ENCODE measurements at regions not wholly inside any gene's neighbourhood (a gene's known extent, or its start where the extent isn't known, plus 50 kb on each side); places are given as distances from the start of the nearest gene placed in this dataset.

DNA sequence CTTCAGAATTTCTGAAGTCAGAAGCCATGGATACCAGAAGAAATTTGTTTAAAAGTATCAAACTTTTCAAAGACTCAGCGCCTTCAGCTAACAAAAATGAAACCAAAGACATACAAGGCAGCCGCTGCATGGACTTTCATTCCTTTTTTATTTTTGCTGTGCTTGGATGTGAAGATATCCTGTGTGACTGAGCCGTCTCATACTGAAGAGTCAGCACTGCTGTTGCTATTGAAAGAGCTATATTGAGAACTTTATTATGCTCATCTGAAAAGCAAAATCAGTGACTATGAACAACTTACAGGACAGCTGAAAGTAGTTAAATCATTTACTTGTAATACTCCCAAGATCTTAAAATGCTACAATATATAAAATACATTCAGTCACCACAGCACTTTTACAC, 809.2 kb downstream of the NXPH1 start:
- Histone ChIP-seq H3K9me3 (ENCODE audit: control insufficient read depth, low read depth, low read length) (no peaks in the 10 kb centered on the region), H3K4me1 (ENCODE audit: control insufficient read depth, insufficient read depth, low read length) (no peaks in the 10 kb centered on the region), H3K4me3 (ENCODE audit: low read length) (no peak overlapping the region), H3K27me3 (ENCODE audit: control insufficient read depth, insufficient read depth, low read length) (no peaks in the 10 kb centered on the region), H3K27ac (ENCODE audit: low read length) (no peak overlapping the region), H3K36me3 (ENCODE audit: control insufficient read depth, insufficient read depth, low read length) (no peaks in the 10 kb centered on the region)
- WGBS (ENCODE audit: insufficient coverage, low lambda C conversion rate): no CpG with 5 or more reads among the region's 3 CpGs
- no peak for DNase-seq

DNA sequence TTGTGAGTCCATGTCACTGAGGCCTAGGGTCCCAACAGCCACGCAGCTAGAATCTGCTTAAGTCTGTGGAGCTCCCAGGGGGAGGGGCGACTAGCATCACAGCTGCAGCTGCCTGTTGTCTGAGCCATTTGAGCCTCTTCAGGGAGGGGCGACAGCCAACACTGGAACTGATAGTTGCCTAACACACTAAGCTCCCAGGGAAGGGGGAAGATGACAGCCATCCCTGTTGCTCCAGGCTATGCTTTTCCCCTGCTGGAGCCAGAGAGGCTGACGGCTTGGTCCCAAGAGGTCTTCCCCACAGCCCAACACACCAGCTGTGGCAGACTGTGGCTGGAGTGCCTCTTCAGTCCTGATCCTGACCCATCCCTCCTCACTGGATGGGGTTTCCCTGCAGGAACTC, 817.5 kb downstream of the NXPH1 start:
- H3K9me3 ChIP-seq (ENCODE audit: control insufficient read depth, low read depth, low read length): no peaks in the 10 kb centered on the region
- no peak for DNase-seq
- H3K27ac ChIP-seq (ENCODE audit: low read length): no peak overlapping the region
- WGBS (ENCODE audit: insufficient coverage, low lambda C conversion rate): no CpG with 5 or more reads among the region's 4 CpGs
- no peaks in the 10 kb centered on the region for H3K36me3 ChIP-seq (ENCODE audit: control insufficient read depth, insufficient read depth, low read length)
- no peaks in the 10 kb centered on the region for H3K27me3 ChIP-seq (ENCODE audit: control insufficient read depth, insufficient read depth, low read length)
- H3K4me3 ChIP-seq (ENCODE audit: low read length): no peak overlapping the region
- H3K4me1 ChIP-seq (ENCODE audit: control insufficient read depth, insufficient read depth, low read length): no peaks in the 10 kb centered on the region

DNA sequence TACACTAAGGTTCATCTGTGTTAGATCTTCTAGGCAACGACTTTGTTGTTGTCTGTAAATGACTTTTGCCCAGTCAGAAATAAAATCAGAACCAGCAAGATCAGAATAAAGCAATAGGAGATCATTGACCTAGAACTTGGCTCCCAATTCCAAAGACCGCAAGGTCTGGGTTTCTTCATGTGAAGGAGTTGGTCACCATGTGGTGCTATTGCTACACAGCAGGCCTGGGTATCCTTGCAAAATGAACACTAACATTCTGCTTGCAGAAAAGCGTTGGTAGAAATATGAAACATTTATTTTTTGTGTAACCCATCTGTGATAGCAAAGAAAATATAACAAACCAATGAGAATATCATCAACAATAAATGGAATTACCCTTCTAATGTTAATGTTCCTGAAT, 831.0 kb downstream of the NXPH1 start:
- Histone ChIP-seq H3K27me3 (ENCODE audit: control insufficient read depth, insufficient read depth, low read length) (no peaks in the 10 kb centered on the region), H3K27ac (ENCODE audit: low read length) (no peak overlapping the region), H3K9me3 (ENCODE audit: control insufficient read depth, low read depth, low read length) (no peaks in the 10 kb centered on the region), H3K4me3 (ENCODE audit: low read length) (no peak overlapping the region), H3K4me1 (ENCODE audit: control insufficient read depth, insufficient read depth, low read length) (no peaks in the 10 kb centered on the region), H3K36me3 (ENCODE audit: control insufficient read depth, insufficient read depth, low read length) (no peaks in the 10 kb centered on the region)
- 100% methylated on average over 1 of the region's 3 CpGs for WGBS (ENCODE audit: insufficient coverage, low lambda C conversion rate)
- DNase-seq: no peak

DNA sequence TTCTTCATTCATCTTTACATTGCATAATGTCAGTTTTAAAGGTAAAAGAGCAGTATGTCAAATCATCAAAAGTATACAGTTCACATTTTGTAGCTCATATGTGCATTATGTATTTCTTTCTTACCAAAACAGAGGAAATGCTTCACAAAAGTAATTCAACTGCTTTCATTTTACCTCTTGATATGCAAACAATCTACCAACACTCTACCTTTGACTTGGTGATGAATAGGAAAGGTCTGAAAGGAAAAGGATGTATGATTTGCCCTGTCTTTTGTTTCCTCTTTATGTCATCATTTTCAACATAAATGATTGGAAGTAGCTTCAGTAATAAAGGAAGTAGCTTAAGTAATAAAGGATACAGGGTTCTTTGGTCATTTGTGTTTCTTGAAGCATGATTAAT, 846.7 kb downstream of the NXPH1 start:
- no peak for DNase-seq
- Histone ChIP-seq H3K27me3 (ENCODE audit: control insufficient read depth, insufficient read depth, low read length) (no peaks in the 10 kb centered on the region), H3K36me3 (ENCODE audit: control insufficient read depth, insufficient read depth, low read length) (no peaks in the 10 kb centered on the region)

GRCh38 chr7:9283246-9283645, 849.8 kb downstream of the NXPH1 start:
- Histone ChIP-seq H3K4me3 (ENCODE audit: low read length) (no peak overlapping the region), H3K9me3 (ENCODE audit: control insufficient read depth, low read depth, low read length) (peaks cover 4% of the 10 kb centered on the region), H3K27ac (ENCODE audit: low read length) (no peak overlapping the region), H3K4me1 (ENCODE audit: control insufficient read depth, insufficient read depth, low read length) (no peaks in the 10 kb centered on the region), H3K36me3 (ENCODE audit: control insufficient read depth, insufficient read depth, low read length) (no peaks in the 10 kb centered on the region), H3K27me3 (ENCODE audit: control insufficient read depth, insufficient read depth, low read length) (no peaks in the 10 kb centered on the region)
- WGBS (ENCODE audit: insufficient coverage, low lambda C conversion rate): no CpG with 5 or more reads among the region's 2 CpGs
- no peak for DNase-seq

More for the DNA sequence above, 846.7 kb downstream of the NXPH1 start:
- H3K4me1 ChIP-seq (ENCODE audit: control insufficient read depth, insufficient read depth, low read length): no peaks in the 10 kb centered on the region
- no peak overlapping the region for H3K4me3 ChIP-seq (ENCODE audit: low read length)
- H3K9me3 ChIP-seq (ENCODE audit: control insufficient read depth, low read depth, low read length): peaks cover 4% of the 10 kb centered on the region
- H3K27ac ChIP-seq (ENCODE audit: low read length): no peak overlapping the region

GRCh38 chr7:9302436-9302835, 869.0 kb downstream of the NXPH1 start:
- no peaks in the 10 kb centered on the region for H3K4me1 ChIP-seq (ENCODE audit: control insufficient read depth, insufficient read depth, low read length)
- H3K36me3 ChIP-seq (ENCODE audit: control insufficient read depth, insufficient read depth, low read length): no peaks in the 10 kb centered on the region
- H3K4me3 ChIP-seq (ENCODE audit: low read length): no peak overlapping the region
- DNase-seq: no peak
- H3K27me3 ChIP-seq (ENCODE audit: control insufficient read depth, insufficient read depth, low read length): no peaks in the 10 kb centered on the region
- 80% methylated on average over 1 of the region's 4 CpGs for WGBS (ENCODE audit: insufficient coverage, low lambda C conversion rate)
- H3K9me3 ChIP-seq (ENCODE audit: control insufficient read depth, low read depth, low read length): no peaks in the 10 kb centered on the region
- no peak overlapping the region for H3K27ac ChIP-seq (ENCODE audit: low read length)

- no CpG with 5 or more reads among the region's 1 CpG for WGBS (ENCODE audit: insufficient coverage, low lambda C conversion rate)
These were observed 873.7 kb downstream of the NXPH1 start for GRCh38 chr7:9307131-9307530.

GRCh38 chr7:9324513-9324912, 891.1 kb downstream of the NXPH1 start:
- Histone ChIP-seq H3K27me3 (ENCODE audit: control insufficient read depth, insufficient read depth, low read length) (no peaks in the 10 kb centered on the region), H3K4me3 (ENCODE audit: low read length) (no peak overlapping the region), H3K4me1 (ENCODE audit: control insufficient read depth, insufficient read depth, low read length) (no peaks in the 10 kb centered on the region), H3K36me3 (ENCODE audit: control insufficient read depth, insufficient read depth, low read length) (no peaks in the 10 kb centered on the region), H3K27ac (ENCODE audit: low read length) (no peak overlapping the region), H3K9me3 (ENCODE audit: control insufficient read depth, low read depth, low read length) (no peaks in the 10 kb centered on the region)
- no CpG with 5 or more reads among the region's 2 CpGs for WGBS (ENCODE audit: insufficient coverage, low lambda C conversion rate)
- no peak for DNase-seq

More at GRCh38 chr7:9307131-9307530, 873.7 kb downstream of the NXPH1 start:
- Histone ChIP-seq H3K27me3 (ENCODE audit: control insufficient read depth, insufficient read depth, low read length) (no peaks in the 10 kb centered on the region), H3K27ac (ENCODE audit: low read length) (no peak overlapping the region), H3K4me3 (ENCODE audit: low read length) (no peak overlapping the region), H3K4me1 (ENCODE audit: control insufficient read depth, insufficient read depth, low read length) (no peaks in the 10 kb centered on the region), H3K36me3 (ENCODE audit: control insufficient read depth, insufficient read depth, low read length) (no peaks in the 10 kb centered on the region), H3K9me3 (ENCODE audit: control insufficient read depth, low read depth, low read length) (no peaks in the 10 kb centered on the region)
- DNase-seq: no peak

- DNase-seq: no peak
- no peak overlapping the region for H3K27ac ChIP-seq (ENCODE audit: low read length)
- H3K4me1 ChIP-seq (ENCODE audit: control insufficient read depth, insufficient read depth, low read length): no peaks in the 10 kb centered on the region
- no peak overlapping the region for H3K4me3 ChIP-seq (ENCODE audit: low read length)
- no peaks in the 10 kb centered on the region for H3K36me3 ChIP-seq (ENCODE audit: control insufficient read depth, insufficient read depth, low read length)
- no peaks in the 10 kb centered on the region for H3K27me3 ChIP-seq (ENCODE audit: control insufficient read depth, insufficient read depth, low read length)
- WGBS (ENCODE audit: insufficient coverage, low lambda C conversion rate): 100% methylated on average over 1 of the region's 2 CpGs
- no peaks in the 10 kb centered on the region for H3K9me3 ChIP-seq (ENCODE audit: control insufficient read depth, low read depth, low read length)
These were observed 894.9 kb downstream of the NXPH1 start for GRCh38 chr7:9328296-9328695.

GRCh38 chr7:9349625-9350024, 916.2 kb downstream of the NXPH1 start:
- H3K27me3 ChIP-seq (ENCODE audit: control insufficient read depth, insufficient read depth, low read length): no peaks in the 10 kb centered on the region
- H3K4me3 ChIP-seq (ENCODE audit: low read length): no peak overlapping the region
- no peaks in the 10 kb centered on the region for H3K9me3 ChIP-seq (ENCODE audit: control insufficient read depth, low read depth, low read length)
- no peak for DNase-seq
- no peak overlapping the region for H3K27ac ChIP-seq (ENCODE audit: low read length)
- H3K36me3 ChIP-seq (ENCODE audit: control insufficient read depth, insufficient read depth, low read length): no peaks in the 10 kb centered on the region
- WGBS (ENCODE audit: insufficient coverage, low lambda C conversion rate): no CpG with 5 or more reads among the region's 3 CpGs
- H3K4me1 ChIP-seq (ENCODE audit: control insufficient read depth, insufficient read depth, low read length): no peaks in the 10 kb centered on the region

DNA sequence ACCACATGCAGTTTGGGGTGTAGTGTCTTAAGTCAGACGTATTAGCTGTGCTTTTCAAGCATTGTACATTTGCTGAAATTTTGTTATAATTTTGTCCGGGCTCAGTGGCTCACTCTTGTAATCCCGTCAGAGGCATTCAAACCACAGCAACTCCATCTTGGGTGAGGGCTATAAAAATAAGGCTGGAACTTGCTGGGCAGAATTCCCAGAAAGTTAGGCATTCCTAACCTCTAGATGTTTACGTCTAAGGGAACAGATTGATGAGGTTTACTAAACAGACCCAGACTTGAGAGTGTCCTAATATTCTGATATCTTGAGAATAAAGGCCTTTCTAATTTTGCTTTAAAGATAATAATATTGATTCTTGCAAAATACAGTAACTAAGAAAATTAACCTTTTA, 957.8 kb downstream of the NXPH1 start:
- DNase-seq: no peak
- Histone ChIP-seq H3K9me3 (ENCODE audit: control insufficient read depth, low read depth, low read length) (no peaks in the 10 kb centered on the region), H3K27me3 (ENCODE audit: control insufficient read depth, insufficient read depth, low read length) (no peaks in the 10 kb centered on the region), H3K4me1 (ENCODE audit: control insufficient read depth, insufficient read depth, low read length) (no peaks in the 10 kb centered on the region), H3K4me3 (ENCODE audit: low read length) (no peak overlapping the region), H3K36me3 (ENCODE audit: control insufficient read depth, insufficient read depth, low read length) (no peaks in the 10 kb centered on the region), H3K27ac (ENCODE audit: low read length) (no peak overlapping the region)
- 100% methylated on average over 1 of the region's 4 CpGs for WGBS (ENCODE audit: insufficient coverage, low lambda C conversion rate)

All from large intestine (tissue), 3 donors.